GM19468 (cell line): ENCODE measurements at regions not wholly inside any gene's neighbourhood (a gene's known extent, or its start where the extent isn't known, plus 50 kb on each side); places are given as distances from the start of the nearest gene placed in this dataset.
"Not testable (repeated sequence)": the region's sequence is repeated elsewhere in the genome, so short reads cannot be mapped to it uniquely, and the experiment has no call there.

Source experiments
- ATAC-seq: cut with Tn5 transposase; IDR thresholded peaks from one replicate; pipeline ENCODE4 v1.9.1; 2021; ENCODE audit warnings: mild to moderate bottlenecking, moderate library complexity, moderate number of reproducible peaks; ENCODE audit not compliant: unreplicated experiment; ENCODE audit errors: extremely low read depth

DNA sequence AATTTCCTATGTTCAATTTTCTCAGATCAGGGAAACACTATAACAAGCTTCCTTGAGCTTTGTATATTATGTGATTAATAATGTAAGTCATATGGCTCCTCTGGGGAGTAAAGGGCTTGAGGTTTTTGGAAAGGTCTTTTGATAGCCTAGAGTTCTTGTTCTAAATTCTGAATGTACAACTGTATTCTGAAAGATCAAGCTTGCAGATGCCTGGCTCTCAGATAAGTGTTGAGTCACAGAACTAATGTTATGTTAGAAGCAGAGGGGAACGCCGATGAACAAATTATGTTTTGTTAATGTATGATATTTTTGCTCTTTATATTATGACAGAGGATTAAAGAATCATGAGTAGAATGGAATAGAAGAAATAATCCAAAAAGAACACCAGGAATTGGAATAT is 170.1 kb downstream of the RPRM start:
- ATAC-seq: no peak

DNA sequence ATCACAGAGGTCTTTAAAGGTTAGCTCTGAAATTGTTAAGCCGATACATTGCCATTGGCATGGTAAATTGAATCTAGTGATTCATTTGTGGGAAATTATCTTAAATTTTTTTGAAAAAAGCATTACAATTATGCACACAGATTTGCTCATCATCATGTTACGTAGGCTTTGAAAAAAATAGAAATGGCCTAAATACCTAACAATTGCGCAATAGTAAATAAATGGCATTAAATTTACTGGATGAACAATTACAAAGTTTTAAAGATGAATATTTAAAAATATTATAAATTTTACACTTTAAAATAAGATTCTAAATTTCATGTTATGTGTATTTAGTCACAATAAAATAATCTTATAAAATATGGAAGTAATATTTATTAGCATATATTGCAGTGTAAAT is 171.3 kb downstream of the RPRM start:
- no peak for ATAC-seq

DNA sequence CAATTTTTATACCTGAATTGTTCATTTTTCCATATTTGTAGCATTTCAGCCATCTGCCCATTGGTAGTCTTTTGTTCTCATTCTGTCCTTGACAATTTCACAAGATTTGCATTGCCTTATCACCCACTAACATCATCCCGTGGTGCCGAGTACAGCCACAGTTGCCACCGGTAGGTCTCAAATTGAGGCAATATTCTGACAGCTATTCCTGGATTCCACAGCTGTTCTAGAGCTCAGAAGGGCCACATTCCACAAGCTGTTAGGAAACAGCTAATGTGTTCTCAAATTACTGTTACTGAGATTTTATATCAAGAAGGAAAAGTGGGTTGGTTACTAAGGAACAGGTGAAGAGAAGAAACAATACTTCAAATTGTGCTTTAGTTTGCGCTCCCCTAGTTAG is 178.8 kb downstream of the RPRM start:
- no peak for ATAC-seq

DNA sequence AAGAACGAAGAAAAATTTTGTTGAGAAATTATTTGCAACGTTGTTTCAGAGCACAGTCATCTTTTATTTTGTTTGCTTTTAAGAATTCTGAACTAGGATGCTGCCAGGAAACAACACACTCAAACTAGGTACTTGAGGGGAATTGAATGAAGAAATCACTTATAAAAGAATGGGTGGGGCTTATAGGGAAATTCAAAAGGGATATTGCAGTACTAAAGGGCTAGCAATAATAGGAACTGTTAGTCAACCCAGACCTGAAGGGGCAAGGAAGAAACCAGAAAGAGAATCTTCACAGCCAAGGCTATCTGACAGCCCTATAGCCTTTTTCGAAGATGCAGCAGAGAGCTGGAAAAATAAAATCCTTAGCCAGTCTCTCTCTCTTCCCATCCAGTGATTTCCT is 179.3 kb downstream of the RPRM start:
- no peak for ATAC-seq

DNA sequence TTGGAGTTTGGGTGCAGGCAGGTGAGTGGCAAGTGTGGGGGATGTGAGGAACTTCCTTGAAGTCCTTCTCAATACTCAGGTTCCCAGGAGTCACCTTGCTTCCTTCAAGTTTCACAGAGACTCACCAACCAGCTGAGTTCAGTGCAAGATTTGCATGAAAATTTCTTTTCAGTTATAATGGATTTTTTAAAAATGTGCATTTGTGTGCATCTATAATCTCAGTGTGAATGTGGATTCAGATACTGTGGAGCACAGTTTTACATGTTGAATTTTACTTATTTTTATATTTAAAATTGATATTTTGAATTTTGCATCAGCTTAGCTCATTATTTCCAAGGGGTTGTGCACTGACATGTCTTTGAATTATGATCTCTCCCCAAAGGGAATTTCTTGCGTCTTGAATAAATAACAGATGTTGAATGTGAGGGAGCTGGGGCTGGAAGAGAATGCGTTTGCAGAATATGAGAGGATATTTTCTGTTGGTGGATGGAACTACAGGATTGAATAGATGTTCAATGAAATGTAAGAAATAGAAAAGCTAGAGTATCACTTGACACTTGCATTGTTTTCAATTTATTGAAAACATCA is 184.3 kb downstream of the RPRM start:
- no peak for ATAC-seq

DNA sequence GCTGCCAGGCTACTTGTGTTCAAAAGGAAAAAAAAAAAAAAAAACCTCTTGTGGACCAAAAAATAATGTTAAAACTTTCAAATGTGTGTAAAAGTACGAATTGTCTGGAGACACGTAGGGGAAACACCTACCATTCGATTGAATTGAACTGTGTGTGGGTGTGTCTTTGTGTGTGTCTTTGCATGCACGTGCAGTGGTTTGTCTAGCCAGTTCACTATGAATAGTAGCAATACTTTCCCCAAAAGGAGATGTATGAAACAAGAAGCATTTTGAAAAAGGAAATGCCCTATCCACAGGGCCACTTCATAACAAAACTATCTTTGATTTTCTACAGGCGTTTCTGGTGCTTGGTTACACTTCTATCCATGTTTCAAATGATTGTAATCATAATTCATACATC is 186.8 kb downstream of the RPRM start:
- no peak for ATAC-seq

DNA sequence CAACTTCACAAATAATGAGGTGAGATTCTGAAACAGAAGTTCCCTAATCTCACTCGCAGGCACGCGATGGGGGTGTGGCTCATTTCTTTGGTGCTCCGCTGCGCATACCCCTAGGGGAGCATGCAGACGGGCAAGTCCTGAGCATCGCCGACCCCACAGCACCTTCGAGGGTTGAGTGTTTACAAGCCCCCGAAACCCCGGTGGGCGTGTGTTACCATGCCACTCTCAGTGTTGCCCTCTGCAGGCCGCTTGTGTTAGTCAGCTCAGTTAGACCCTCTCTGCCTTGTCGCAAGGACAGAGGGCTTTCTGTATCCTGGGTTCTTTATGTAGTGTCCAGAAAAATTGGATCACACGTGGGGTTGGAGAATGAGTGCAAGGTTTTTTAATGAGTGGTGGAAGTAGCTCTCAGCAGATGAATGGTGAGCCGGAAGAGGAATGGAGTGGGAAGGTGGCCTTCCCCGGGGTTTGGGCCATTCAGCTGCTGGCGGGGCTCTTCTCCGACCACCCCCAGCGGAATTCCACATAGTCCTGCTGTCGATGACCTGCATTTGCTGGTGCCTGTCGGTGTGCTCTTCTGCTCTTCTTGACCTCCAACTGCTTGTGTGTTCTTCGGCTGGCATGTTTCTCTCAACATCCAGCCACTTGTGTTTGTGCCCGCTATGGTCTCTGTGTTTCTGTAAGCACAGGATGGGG is 191.3 kb downstream of the RPRM start:
- ATAC-seq: no peak

DNA sequence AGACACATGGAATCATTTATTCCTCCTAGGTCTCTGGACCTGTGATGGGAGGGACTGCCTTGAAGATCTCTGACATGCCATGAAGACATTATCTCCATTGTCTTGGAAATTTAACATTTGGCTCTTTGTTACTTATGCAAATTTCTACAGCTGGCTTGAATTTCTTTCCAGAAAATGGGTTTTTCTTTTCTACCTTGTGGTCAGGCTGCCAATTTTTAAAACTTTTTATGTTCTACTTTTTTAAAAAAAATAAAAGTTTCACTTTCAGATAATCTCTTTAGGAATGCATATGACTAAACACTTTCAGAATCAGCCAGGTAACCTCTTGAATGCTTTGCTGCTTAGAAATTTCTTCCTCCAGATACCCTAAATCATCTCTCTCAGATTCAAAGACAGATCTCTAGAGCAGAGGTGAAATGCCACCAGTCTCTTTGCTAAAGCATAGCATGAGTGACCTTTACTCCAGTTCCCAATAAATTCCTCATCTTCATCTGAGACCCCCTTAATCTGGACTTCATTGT is 209.6 kb downstream of the RPRM start:
- ATAC-seq: no peak

DNA sequence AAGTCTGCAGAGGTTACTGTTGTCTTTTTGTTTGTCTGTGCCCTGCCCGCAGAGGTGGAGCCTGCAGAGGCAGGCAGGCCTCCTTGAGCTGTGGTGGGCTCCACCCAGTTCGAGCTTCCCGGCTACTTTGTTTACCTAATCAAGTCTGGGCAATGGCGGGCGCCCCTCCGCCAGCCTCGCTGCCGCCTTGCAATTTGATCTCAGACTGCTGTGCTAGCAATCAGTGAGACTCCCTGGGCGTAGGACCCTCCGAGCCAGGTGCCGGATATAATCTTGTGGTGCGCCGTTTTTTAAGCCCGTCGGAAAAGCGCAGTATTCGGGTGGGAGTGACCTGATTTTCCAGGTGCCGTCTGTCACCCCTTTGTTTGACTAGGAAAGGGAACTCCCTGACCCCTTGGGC is 221.7 kb downstream of the RPRM start:
- not testable (repeated sequence) for ATAC-seq

DNA sequence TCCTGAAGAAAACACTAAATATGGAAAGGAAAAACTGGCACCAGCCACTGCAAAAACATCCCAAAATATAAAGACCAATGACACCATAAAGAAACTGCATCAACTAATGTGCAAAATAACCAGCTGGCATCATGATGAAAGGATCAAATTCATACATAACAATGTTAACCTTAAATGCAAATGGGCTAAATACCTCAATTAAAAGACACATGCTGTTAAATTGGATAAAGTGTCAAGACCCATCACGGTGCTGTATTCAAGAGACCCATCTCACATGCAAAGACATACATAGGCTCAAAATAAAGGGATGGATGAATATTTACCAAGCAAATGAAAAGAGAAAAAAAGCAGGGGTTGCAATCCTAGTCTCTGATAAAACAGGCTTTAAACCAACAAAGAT is 231.9 kb downstream of the RPRM start:
- ATAC-seq: not testable (repeated sequence)

DNA sequence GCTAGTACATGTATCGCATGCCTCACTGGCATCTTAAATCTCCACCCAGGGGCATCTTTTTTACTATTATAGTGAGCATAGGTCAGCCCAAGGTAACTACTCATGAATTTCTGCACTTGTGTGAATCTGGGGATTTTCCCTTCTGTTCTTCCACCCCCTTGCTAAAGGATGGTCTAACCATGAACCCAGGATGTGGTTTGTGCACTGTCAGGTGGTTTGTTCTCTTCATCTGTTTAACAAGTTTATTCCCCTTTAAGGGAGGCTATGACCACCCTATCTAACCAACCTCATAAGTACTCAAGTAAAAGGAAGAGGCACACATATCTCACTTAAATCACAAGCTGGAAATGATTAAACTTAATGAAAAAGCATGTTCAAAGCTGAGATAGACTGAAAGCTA is 243.0 kb downstream of the RPRM start:
- ATAC-seq: peak; percentile 81

DNA sequence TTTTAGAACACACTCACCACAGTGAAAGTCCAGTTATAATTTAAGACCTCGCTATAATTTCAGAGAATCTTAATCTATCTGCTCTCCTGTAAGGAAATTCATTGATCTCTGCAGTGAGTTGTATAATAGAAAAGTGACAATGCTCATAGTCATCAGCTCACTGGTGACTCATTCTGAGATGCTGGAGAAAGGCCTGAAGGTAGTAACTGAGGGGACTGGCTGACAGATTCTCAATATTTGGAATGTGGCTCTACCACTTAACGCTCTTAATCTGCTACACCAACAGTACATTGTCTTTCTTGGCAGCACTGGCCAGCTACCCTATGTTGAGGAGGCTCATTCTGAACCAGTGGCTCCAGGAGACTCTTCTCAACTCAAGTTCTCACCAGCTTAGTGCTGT is 246.1 kb downstream of the RPRM start:
- ATAC-seq: no peak

DNA sequence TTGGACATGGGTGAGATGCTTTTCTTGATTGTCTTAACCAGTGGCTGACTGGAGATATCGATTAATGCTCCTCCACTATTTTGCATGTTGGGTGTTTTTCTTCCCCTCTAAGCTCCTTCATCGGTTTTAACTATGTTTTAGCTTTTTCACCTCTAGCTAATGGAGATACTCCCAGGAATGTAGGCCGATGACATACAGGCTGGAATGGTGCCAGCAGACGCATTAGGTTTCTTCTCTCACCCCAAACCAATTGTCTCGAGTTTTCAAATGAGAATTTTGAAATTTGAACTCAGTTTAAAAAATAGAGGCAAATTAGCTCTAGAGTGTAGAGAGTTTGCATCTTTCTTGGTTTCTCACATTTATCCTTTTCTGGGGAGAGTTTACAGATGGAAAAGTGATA is 247.6 kb downstream of the RPRM start:
- no peak for ATAC-seq

DNA sequence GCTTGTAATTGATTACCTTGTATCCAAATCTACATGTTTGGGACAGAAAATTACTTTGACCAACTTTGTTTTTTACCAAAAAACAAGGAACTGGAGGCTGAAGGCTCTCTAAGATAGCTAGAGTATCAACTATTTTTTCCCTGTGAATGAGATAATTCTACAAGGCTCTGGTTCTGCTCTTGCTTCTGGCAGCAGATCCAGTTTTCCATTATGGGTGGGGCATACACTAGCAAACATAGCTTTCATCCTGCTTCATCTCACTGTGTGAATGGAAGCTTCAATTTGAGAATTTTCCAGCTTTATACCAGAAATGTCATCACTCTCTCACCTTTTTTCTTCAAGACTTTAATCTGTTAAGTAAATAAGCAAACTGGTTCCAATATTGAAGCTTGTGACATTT is 249.7 kb downstream of the RPRM start:
- ATAC-seq: no peak

DNA sequence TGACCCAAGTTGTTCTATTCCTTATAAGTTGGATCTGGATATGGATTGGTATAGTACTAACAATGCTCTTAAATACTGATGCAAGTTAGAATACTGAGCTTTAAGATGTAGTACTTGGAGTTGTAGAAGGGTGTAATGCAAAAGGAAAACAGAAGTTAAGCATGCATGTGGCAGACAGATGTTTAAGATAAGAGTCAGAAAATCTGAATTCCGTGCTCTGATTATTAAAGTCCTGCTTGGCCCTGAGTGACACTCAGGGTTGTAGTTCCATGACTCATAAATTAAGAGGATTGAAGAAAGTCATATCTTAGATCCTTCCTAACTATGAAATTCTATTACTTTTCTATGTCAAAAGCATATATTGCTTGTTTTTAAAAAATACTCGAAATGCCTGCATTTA is 250.6 kb downstream of the RPRM start:
- ATAC-seq: no peak

DNA sequence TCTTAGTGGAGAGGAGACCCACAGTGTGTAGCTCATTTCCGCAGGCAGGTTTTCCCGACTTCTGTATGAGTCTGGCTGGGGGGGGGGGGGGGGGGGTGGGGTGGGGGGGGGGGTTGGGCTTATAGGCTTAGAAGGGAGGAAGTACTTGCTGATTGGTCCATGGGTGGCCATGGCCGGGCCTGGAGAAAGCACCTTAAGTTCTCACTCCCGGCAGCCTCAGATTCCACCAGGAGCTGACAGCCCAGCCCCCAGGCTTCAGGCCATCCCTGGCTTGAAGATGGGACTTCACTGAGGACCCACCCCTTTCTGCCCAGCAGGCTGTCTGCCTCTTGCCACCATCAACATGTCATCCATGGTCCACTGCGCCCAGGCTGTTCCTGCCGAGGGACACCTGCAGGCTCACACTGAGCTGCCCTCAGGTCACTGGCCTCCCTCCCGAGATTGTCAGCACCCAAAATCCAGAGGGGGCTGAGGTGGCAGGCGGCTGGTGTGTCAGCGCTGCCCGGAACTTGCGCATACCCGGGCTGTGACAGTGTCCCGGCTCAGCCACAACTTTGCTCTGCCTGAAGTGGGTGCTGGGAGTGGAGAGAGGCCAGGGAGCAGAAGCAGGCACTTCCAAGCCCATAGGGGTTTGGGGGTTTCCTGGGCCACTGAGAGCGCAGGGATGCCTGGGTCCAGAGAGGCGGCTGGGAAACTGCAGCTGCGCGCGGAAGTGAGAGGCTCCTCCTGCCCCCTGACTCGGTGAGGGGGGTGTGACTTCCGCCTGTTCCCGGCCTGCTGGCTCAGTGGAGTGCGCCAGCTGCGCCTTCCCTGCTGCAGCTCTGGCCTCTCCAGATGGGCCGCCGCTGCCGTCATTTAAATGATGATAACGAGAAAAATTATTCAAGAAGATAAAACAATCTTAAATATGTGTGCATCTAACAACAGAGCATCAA is 256.1 kb downstream of the RPRM start:
- ATAC-seq: no peak

DNA sequence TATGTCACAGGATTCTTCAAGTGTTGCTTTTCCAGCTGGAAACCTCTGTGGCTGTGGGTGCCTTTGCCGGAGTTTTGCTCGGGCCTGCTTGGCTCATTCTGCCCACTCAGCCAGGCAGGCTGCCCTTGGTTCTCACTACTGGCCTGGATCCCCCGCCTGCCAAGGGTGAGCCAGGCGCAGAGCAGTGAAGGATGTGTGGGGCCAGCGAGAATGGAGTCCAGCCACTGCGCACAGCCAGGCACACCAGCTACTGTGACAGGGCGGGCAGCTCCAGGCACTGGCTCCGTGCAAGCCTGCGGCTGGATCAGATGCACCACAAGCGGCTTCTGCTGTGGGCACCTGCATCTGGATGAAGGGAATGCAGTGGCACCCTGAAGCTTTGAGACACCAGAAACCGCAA is 257.1 kb downstream of the RPRM start:
- ATAC-seq: no peak

DNA sequence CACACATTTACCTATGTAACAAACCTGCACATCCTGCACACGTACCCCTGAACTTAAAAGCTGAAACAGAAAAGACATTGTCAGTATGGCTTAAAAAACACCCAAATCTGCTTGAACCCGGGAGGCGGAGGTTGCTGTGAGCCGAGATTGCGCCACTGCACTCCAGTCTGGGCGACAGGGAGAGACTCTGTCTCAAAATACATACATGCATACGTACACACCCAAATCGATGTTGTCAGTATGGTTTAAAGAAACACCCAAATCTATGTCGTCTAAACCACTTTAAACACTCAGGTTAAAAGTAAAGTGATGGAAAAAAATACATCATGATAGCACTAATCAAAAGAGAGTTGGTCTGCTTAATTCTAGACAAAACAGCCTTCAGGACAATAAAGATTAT is 257.5 kb downstream of the RPRM start:
- ATAC-seq: no peak

DNA sequence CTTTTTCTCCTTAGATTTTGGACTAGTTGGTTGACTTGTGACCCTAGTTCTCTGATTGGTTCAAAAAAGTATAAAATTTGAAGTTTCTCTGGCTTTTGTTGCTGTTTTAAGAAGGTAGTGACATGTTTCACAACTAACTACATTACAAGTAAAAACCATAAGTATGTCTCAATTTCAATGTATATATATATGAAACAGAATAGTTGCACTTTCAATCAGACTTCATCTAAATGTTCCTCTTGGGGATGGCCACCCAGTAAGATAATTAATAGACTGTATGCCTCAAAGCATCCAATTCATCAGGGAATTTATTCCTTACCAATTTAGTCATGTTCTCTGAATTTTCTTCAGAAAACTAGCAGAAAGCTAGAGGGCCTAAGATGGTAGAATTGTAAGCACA is 259.7 kb downstream of the RPRM start:
- no peak for ATAC-seq

DNA sequence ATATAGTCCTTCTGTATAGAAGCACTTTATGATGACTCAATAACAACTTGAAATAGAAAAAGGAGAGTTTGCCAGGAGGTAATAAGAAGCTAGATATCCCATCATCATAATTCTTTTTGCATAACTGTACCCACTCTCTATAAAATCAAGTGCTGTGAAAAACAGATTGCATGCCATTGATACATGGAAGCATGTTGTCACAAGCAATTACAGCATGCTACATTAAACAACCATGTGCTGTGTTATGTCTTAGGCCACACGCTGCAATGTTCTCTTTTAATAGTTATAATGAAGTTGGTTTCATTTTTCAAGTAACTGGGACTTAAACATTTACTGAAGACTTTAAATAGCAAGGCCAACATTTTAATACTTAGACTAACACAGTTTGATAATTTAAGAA is 264.2 kb downstream of the RPRM start:
- ATAC-seq: no peak

DNA sequence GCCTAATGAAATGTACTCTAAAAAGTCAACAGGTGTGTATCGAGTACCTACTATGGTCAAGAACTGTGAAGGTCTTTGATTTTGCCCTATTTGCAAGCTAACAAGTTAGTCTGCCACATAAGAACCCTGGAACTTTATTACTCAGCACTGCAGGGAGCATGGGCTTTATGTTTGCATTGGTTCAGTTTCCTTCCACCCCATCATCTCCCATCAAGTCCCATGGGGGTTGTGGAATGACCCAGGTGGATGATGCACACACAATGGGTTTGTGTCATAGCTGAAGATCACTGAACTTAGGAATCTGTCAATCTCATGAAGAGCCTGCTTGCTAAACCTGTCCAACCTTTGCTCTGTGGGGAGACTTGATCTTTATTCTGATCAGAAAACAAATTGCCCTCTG is 265.5 kb downstream of the RPRM start:
- no peak for ATAC-seq
